ENCODE measurements at regions not wholly inside any gene's neighbourhood (a gene's known extent, or its start where the extent isn't known, plus 50 kb on each side); places are given as distances from the start of the nearest gene placed in this dataset.

- no peak for TF ChIP-seq GABPA (IDR thresholded peaks at IDR 0.05; ENCODE audit: low read depth)
- TF ChIP-seq MXI1 (IDR thresholded peaks at IDR 0.05; ENCODE audit: low read depth, low read length) = no peak
- TF ChIP-seq CHD2 (IDR thresholded peaks at IDR 0.05; ENCODE audit: borderline replicate concordance, low read depth, low read length) = no peak
- TF ChIP-seq ZNF24 (IDR thresholded peaks at IDR 0.05) = no peak
- TF ChIP-seq, protein P1, sequence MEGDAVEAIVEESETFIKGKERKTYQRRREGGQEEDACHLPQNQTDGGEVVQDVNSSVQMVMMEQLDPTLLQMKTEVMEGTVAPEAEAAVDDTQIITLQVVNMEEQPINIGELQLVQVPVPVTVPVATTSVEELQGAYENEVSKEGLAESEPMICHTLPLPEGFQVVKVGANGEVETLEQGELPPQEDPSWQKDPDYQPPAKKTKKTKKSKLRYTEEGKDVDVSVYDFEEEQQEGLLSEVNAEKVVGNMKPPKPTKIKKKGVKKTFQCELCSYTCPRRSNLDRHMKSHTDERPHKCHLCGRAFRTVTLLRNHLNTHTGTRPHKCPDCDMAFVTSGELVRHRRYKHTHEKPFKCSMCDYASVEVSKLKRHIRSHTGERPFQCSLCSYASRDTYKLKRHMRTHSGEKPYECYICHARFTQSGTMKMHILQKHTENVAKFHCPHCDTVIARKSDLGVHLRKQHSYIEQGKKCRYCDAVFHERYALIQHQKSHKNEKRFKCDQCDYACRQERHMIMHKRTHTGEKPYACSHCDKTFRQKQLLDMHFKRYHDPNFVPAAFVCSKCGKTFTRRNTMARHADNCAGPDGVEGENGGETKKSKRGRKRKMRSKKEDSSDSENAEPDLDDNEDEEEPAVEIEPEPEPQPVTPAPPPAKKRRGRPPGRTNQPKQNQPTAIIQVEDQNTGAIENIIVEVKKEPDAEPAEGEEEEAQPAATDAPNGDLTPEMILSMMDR (IDR thresholded peaks at IDR 0.05 in 2 of 3, conservative IDR thresholded peaks at IDR 0.05 in 1 of 3; ENCODE audit: control insufficient read depth in 2 of 3, extremely low read depth in 1 of 3, insufficient read depth in 1 of 3, low read depth in 3 of 3, low read length in 3 of 3) = no peak
- no peak for TF ChIP-seq TCF12 (IDR thresholded peaks at IDR 0.05; ENCODE audit: low read depth, low read length)
These were observed 77.8 kb upstream of the PIP4K2A start for GRCh38 chr10:22792161-22792560.
